Fibroblast of the aortic adventitia (primary cell): ENCODE measurements at regions not wholly inside any gene's neighbourhood (a gene's known extent, or its start where the extent isn't known, plus 50 kb on each side); places are given as distances from the start of the nearest gene placed in this dataset.

Experiments used
- DNase-seq: peaks from one replicate; pipeline ENCODE4 v3.0.0-alpha.2; 2010; ENCODE audit warnings: low read depth
- H3K4me3 ChIP-seq: 2 replicates; pipeline ENCODE4 v1.5.1; 2011; ENCODE audit warnings: low read depth, mild to moderate bottlenecking, control low read depth, low read length, moderate library complexity
- TF ChIP-seq, protein P1 (sequence below): IDR thresholded peaks from 2 replicates; pipeline ENCODE4 v1.5.1; 2011; ENCODE audit warnings: mild to moderate bottlenecking, low read length, control low read depth, inconsistent platforms; ENCODE audit not compliant: insufficient read depth

DNA sequence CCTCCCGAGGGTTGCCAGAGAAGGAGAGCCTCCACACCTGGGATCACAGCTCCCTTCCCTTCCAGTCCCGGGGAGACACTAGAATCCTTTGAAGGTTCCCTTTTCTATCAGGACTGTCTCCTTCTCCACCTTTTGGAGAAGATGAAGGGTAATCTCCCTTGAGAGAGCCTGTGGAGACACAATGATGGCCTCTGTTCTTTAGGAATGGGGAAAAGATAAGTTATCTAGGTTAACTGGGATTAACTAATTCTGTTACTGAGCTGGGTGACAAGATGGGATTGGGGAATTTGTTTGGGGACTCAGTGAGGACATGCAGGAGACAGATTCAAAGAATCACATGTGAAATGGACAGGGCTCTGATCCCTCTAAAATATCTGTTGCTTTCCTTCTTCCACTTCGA lies 181.1 kb upstream of the BMPER start:
- DNase-seq: no peak
- TF ChIP-seq, protein P1, sequence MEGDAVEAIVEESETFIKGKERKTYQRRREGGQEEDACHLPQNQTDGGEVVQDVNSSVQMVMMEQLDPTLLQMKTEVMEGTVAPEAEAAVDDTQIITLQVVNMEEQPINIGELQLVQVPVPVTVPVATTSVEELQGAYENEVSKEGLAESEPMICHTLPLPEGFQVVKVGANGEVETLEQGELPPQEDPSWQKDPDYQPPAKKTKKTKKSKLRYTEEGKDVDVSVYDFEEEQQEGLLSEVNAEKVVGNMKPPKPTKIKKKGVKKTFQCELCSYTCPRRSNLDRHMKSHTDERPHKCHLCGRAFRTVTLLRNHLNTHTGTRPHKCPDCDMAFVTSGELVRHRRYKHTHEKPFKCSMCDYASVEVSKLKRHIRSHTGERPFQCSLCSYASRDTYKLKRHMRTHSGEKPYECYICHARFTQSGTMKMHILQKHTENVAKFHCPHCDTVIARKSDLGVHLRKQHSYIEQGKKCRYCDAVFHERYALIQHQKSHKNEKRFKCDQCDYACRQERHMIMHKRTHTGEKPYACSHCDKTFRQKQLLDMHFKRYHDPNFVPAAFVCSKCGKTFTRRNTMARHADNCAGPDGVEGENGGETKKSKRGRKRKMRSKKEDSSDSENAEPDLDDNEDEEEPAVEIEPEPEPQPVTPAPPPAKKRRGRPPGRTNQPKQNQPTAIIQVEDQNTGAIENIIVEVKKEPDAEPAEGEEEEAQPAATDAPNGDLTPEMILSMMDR: no peak
- no peak overlapping the region for H3K4me3 ChIP-seq

DNA sequence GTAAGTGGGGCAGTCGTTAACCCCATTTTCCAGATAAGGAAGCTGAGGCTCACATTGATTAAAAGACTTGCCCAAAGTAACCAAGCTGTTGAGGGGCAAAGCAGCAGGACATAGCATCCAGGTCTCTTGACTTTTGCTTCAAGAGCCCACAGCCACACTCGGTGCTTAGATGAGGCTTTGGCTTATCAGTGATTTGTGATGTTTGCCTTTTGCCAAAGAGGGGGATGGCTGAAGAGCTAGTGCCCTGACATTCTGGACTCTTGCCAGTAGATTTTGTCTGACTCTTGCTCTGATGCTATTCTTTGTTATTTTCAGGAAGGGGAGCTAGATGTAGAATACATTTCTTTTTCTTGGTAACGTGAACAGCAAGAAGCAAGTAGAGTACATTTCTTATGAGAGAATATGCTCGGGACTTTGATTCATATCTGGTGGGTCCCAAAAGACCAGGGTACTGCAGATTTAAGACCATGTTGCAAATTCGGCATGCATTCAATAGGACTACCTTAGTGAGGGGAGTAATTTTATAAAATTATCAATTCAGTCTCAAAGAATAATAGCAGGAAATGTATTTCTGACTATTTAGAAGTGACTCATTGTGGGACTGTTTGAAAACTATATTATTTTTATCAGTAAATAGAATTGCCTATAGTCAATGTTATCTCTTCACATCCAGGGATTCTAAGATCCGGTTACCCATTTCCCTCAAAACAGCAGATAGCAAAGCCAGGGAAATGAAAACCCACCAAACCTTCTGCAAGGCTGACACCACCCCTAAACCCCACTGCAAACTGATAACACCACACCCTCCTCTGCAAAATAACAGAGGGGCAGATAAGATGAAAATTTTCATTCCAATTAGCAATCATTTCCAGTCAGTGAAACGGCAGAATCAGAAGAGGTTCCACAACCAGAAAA lies 180.0 kb upstream of the BMPER start:
- DNase-seq: peak; percentile 47
- TF ChIP-seq, protein P1: no peak
- no peak overlapping the region for H3K4me3 ChIP-seq

- TF ChIP-seq, protein P1: no peak
- H3K4me3 ChIP-seq: no peak overlapping the region
- DNase-seq: no peak
Measured at GRCh38 chr7:33726582-33726981, 178.8 kb upstream of the BMPER start.

DNA sequence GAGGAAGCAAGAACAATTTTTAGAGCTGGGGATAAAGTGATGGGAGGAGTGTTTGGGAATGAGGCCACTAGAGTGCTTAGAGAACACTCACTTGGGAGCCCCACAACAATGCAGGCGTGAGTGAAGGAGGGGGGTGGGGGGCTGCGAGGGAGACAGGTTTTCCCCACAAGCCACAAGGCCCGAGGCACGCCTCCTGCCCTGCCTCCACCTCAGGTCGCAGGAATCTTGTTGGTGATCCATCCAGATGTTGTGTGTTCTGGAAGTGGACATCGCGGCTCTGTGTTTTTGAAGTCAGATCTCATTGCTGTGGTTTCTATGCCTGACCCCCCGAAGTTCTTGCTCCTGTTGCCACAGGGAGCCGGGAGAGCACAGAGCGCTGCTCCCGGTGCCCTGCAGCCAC lies 178.0 kb upstream of the BMPER start:
- H3K4me3 ChIP-seq: no peak overlapping the region
- no peak for DNase-seq
- TF ChIP-seq, protein P1: no peak

GRCh38 chr7:33728873-33729551 lies 176.3 kb upstream of the BMPER start:
- H3K4me3 ChIP-seq: no peak overlapping the region
- DNase-seq: no peak
- TF ChIP-seq, protein P1: no peak

DNA sequence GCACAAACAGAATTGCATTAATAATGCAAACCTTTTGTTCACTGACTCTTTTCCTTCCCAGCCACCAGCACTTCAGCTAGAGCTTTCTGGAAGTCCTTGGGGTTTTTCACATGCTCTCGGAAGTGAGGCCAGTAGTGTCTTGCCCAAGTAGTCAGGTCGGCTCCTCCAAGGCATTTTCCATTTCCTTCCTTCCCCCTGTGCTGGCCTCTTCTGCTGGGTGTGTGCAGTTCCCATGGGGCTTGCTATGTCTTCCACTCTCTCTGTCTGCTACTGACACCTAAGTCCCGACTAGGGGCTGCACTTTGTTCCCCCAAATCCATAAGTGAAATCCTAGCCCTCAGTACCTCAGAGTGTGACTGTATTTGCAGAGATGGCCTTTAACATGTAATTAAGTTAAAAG lies 175.6 kb upstream of the BMPER start:
- TF ChIP-seq, protein P1: no peak
- DNase-seq: no peak
- H3K4me3 ChIP-seq: no peak overlapping the region
